ENCODE measurements at regions not wholly inside any gene's neighbourhood (a gene's known extent, or its start where the extent isn't known, plus 50 kb on each side); places are given as distances from the start of the nearest gene placed in this dataset.

GRCh38 chr6:86595641-86596040 lies 341.7 kb upstream of the HTR1E start:
- H3K4me3 Mint-ChIP-seq, result no peak overlapping the region
- H3K27me3 Mint-ChIP-seq, result no peaks in the 10 kb centered on the region

GRCh38 chr6:86586195-86586594 lies 351.1 kb upstream of the HTR1E start:
- Mint-ChIP-seq H3K4me3 (no peak overlapping the region), H3K9me3 (peaks cover 16 to 36% (median 24%) of the 10 kb centered on the region in 5 donors), H3K27me3 (no peaks in the 10 kb centered on the region), H3K36me3 (no peaks in the 10 kb centered on the region), H3K4me1 (no peaks in the 10 kb centered on the region), H3K27ac (no peak overlapping the region)
- H3K4me1 ChIP-seq (ENCODE audit: insufficient read depth, low read length), result no peaks in the 10 kb centered on the region
- no peak for DNase-seq
- H3K9me3 ChIP-seq (ENCODE audit: low read length), result no peaks in the 10 kb centered on the region
- H3K36me3 ChIP-seq (ENCODE audit: insufficient read depth, low read length), result no peaks in the 10 kb centered on the region
- H3K4me3 ChIP-seq (ENCODE audit: low read length), result no peak overlapping the region
- no peaks in the 10 kb centered on the region for H3K27me3 ChIP-seq (ENCODE audit: insufficient read depth, low read length, poor library complexity, severe bottlenecking)
- ChIA-PET POLR2A (no interaction called here), CTCF (no interaction called here)
- H3K27ac ChIP-seq (ENCODE audit: low read depth, low read length), result no peak overlapping the region

More at GRCh38 chr6:86595641-86596040, 341.7 kb upstream of the HTR1E start:
- Histone ChIP-seq H3K4me3 (ENCODE audit: low read length) (no peak overlapping the region), H3K4me1 (ENCODE audit: insufficient read depth, low read length) (no peaks in the 10 kb centered on the region), H3K9me3 (ENCODE audit: low read length) (no peaks in the 10 kb centered on the region), H3K27me3 (ENCODE audit: insufficient read depth, low read length, poor library complexity, severe bottlenecking) (no peaks in the 10 kb centered on the region), H3K27ac (ENCODE audit: low read depth, low read length) (no peak overlapping the region), H3K36me3 (ENCODE audit: insufficient read depth, low read length) (no peaks in the 10 kb centered on the region)
- no peak for DNase-seq
- H3K27ac Mint-ChIP-seq, result peak overlapping the region in 1 of 8 donors; percentile 51
- POLR2A ChIA-PET, result no interaction called here
- peaks cover 0 to 6% (median 0%) of the 10 kb centered on the region in 5 donors for H3K9me3 Mint-ChIP-seq
- H3K36me3 Mint-ChIP-seq, result no peaks in the 10 kb centered on the region
- no peaks in the 10 kb centered on the region for H3K4me1 Mint-ChIP-seq
- CTCF ChIA-PET, result no interaction called here

GRCh38 chr6:86581833-86582232 lies 355.5 kb upstream of the HTR1E start:
- H3K9me3 ChIP-seq (ENCODE audit: low read length), result no peaks in the 10 kb centered on the region
- H3K27me3 Mint-ChIP-seq, result no peaks in the 10 kb centered on the region
- no peaks in the 10 kb centered on the region for H3K36me3 ChIP-seq (ENCODE audit: insufficient read depth, low read length)
- ChIA-PET POLR2A (no interaction called here), CTCF (no interaction called here)
- H3K27ac ChIP-seq (ENCODE audit: low read depth, low read length), result no peak overlapping the region
- peaks cover 20 to 55% (median 44%) of the 10 kb centered on the region in 5 donors for H3K9me3 Mint-ChIP-seq
- no peak for DNase-seq
- no peaks in the 10 kb centered on the region for H3K4me1 ChIP-seq (ENCODE audit: insufficient read depth, low read length)
- H3K4me3 ChIP-seq (ENCODE audit: low read length), result no peak overlapping the region
- H3K4me3 Mint-ChIP-seq, result no peak overlapping the region
- H3K27ac Mint-ChIP-seq, result no peak overlapping the region
- H3K36me3 Mint-ChIP-seq, result no peaks in the 10 kb centered on the region
- H3K27me3 ChIP-seq (ENCODE audit: insufficient read depth, low read length, poor library complexity, severe bottlenecking), result no peaks in the 10 kb centered on the region
- H3K4me1 Mint-ChIP-seq, result no peaks in the 10 kb centered on the region

GRCh38 chr6:86563197-86563596 lies 374.1 kb upstream of the HTR1E start:
- no peak overlapping the region for H3K27ac ChIP-seq (ENCODE audit: low read depth, low read length)
- no peak overlapping the region for H3K4me3 ChIP-seq (ENCODE audit: low read length)
- H3K36me3 ChIP-seq (ENCODE audit: insufficient read depth, low read length), result no peaks in the 10 kb centered on the region
- H3K9me3 Mint-ChIP-seq, result peaks cover 7 to 19% (median 18%) of the 10 kb centered on the region in 5 donors
- H3K9me3 ChIP-seq (ENCODE audit: low read length), result no peaks in the 10 kb centered on the region
- H3K27ac Mint-ChIP-seq, result no peak overlapping the region
- no peaks in the 10 kb centered on the region for H3K4me1 ChIP-seq (ENCODE audit: insufficient read depth, low read length)
- no peaks in the 10 kb centered on the region for H3K36me3 Mint-ChIP-seq
- no peak for DNase-seq
- no peaks in the 10 kb centered on the region for H3K4me1 Mint-ChIP-seq
- H3K27me3 Mint-ChIP-seq, result no peaks in the 10 kb centered on the region
- no peak overlapping the region for H3K4me3 Mint-ChIP-seq
- H3K27me3 ChIP-seq (ENCODE audit: insufficient read depth, low read length, poor library complexity, severe bottlenecking), result no peaks in the 10 kb centered on the region
- ChIA-PET CTCF (no interaction called here), POLR2A (no interaction called here)

- CTCF ChIA-PET, result no interaction called here
Observed at GRCh38 chr6:86558318-86558717, 379.0 kb upstream of the HTR1E start.

DNA sequence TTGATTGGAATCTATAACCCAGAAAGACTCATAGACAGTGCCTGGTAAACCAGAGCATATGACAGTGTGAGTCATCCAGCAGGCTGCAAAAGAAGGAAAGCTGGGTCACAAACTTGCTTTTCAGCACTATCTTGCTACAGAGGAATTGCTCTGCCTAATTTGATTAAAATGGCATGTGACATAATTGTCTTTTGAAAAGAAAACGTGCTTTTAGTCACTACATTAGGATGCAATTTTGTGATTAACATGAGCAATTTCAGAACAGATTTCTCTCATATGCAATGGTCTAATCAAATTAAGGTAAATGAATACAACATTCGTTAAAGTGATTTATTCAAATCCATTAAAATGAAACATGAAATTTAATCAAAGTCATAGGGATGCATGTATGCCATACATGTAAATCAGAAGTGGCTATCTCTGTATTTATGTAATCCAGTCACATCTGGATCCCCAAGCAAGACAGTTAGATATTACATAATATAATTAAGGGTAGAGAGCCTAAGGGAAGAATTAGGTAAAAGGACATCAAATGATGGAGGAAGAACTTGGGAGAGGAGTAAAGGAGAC lies 400.0 kb upstream of the HTR1E start:
- H3K27me3 Mint-ChIP-seq, result no peaks in the 10 kb centered on the region
- Histone ChIP-seq H3K9me3 (ENCODE audit: low read length) (no peaks in the 10 kb centered on the region), H3K4me1 (ENCODE audit: insufficient read depth, low read length) (no peaks in the 10 kb centered on the region), H3K27me3 (ENCODE audit: insufficient read depth, low read length, poor library complexity, severe bottlenecking) (no peaks in the 10 kb centered on the region), H3K36me3 (ENCODE audit: insufficient read depth, low read length) (no peaks in the 10 kb centered on the region), H3K4me3 (ENCODE audit: low read length) (no peak overlapping the region), H3K27ac (ENCODE audit: low read depth, low read length) (no peak overlapping the region)
- no peak overlapping the region for H3K27ac Mint-ChIP-seq
- H3K9me3 Mint-ChIP-seq, result peaks cover 0 to 10% (median 6%) of the 10 kb centered on the region in 5 donors
- ChIA-PET CTCF (no interaction called here), POLR2A (no interaction called here)
- H3K4me1 Mint-ChIP-seq, result no peaks in the 10 kb centered on the region
- DNase-seq, result no peak
- H3K36me3 Mint-ChIP-seq, result no peaks in the 10 kb centered on the region
- no peak overlapping the region for H3K4me3 Mint-ChIP-seq

More at GRCh38 chr6:86558318-86558717, 379.0 kb upstream of the HTR1E start:
- Histone ChIP-seq H3K4me3 (ENCODE audit: low read length) (no peak overlapping the region), H3K27me3 (ENCODE audit: insufficient read depth, low read length, poor library complexity, severe bottlenecking) (no peaks in the 10 kb centered on the region), H3K36me3 (ENCODE audit: insufficient read depth, low read length) (no peaks in the 10 kb centered on the region), H3K4me1 (ENCODE audit: insufficient read depth, low read length) (no peaks in the 10 kb centered on the region), H3K9me3 (ENCODE audit: low read length) (no peaks in the 10 kb centered on the region), H3K27ac (ENCODE audit: low read depth, low read length) (no peak overlapping the region)
- Mint-ChIP-seq H3K4me1 (no peaks in the 10 kb centered on the region), H3K4me3 (no peak overlapping the region), H3K27me3 (no peaks in the 10 kb centered on the region), H3K27ac (no peak overlapping the region), H3K36me3 (no peaks in the 10 kb centered on the region), H3K9me3 (peaks cover 1 to 12% (median 5%) of the 10 kb centered on the region in 5 donors)
- DNase-seq, result no peak
- POLR2A ChIA-PET, result no interaction called here

DNA sequence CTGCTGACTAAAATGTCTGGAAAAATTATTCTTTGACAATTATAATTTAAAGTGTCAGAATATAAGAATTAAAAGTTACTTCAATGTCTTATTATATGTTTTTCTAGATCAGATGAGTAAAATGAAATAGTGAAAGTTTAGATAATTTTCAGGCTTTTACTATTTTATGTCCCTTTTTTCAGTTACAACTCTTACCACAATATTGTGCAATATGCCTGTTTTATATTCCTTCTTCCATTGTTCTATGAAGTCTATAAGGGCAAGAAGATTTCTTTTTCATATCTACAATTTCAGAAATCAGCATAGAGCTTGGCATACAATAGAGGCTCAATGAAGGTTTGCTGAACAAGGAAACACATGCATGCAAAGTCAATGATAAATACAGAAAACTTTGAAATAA lies 401.2 kb upstream of the HTR1E start:
- no peak overlapping the region for H3K27ac Mint-ChIP-seq
- POLR2A ChIA-PET, result no interaction called here
- DNase-seq, result no peak
- Histone ChIP-seq H3K27ac (ENCODE audit: low read depth, low read length) (no peak overlapping the region), H3K4me1 (ENCODE audit: insufficient read depth, low read length) (no peaks in the 10 kb centered on the region), H3K36me3 (ENCODE audit: insufficient read depth, low read length) (no peaks in the 10 kb centered on the region), H3K9me3 (ENCODE audit: low read length) (no peaks in the 10 kb centered on the region), H3K27me3 (ENCODE audit: insufficient read depth, low read length, poor library complexity, severe bottlenecking) (no peaks in the 10 kb centered on the region), H3K4me3 (ENCODE audit: low read length) (no peak overlapping the region)
- CTCF ChIA-PET, result no interaction called here
- H3K36me3 Mint-ChIP-seq, result no peaks in the 10 kb centered on the region
- H3K27me3 Mint-ChIP-seq, result no peaks in the 10 kb centered on the region
- no peak overlapping the region for H3K4me3 Mint-ChIP-seq
- H3K9me3 Mint-ChIP-seq, result peaks cover 0 to 6% (median 3%) of the 10 kb centered on the region in 5 donors
- no peaks in the 10 kb centered on the region for H3K4me1 Mint-ChIP-seq

- DNase-seq, result no peak
- Histone ChIP-seq H3K27me3 (ENCODE audit: insufficient read depth, low read length, poor library complexity, severe bottlenecking) (no peaks in the 10 kb centered on the region), H3K4me3 (ENCODE audit: low read length) (no peak overlapping the region), H3K4me1 (ENCODE audit: insufficient read depth, low read length) (no peaks in the 10 kb centered on the region), H3K9me3 (ENCODE audit: low read length) (no peaks in the 10 kb centered on the region), H3K27ac (ENCODE audit: low read depth, low read length) (no peak overlapping the region), H3K36me3 (ENCODE audit: insufficient read depth, low read length) (no peaks in the 10 kb centered on the region)
- Mint-ChIP-seq H3K27ac (no peak overlapping the region), H3K27me3 (no peaks in the 10 kb centered on the region), H3K4me1 (no peaks in the 10 kb centered on the region), H3K36me3 (no peaks in the 10 kb centered on the region), H3K9me3 (peaks cover 0 to 5% (median 2%) of the 10 kb centered on the region in 5 donors), H3K4me3 (no peak overlapping the region)
- CTCF ChIA-PET, result no interaction called here
- POLR2A ChIA-PET, result no interaction called here
Observed at GRCh38 chr6:86535100-86535499, 402.2 kb upstream of the HTR1E start.

DNA sequence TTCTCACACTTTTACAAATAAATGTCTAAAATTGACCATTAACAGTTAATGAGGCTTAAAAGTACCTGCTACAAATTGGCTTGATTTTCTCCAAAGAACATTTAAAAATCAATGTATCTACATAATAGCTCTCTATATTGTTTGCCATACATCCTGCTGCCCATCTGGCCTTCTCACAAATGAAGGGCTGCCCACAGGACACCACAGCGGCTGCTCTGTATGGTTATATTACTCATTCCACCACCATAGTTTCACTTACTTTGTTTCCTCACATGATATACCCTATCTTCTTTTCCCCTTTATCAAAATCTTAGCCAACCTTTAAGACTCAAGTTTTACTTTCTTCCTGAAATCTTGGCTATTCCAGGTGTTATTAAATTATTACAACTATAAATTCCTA lies 407.7 kb upstream of the HTR1E start:
- no peaks in the 10 kb centered on the region for H3K9me3 ChIP-seq (ENCODE audit: low read length)
- ChIA-PET CTCF (no interaction called here), POLR2A (no interaction called here)
- no peak overlapping the region for H3K4me3 ChIP-seq (ENCODE audit: low read length)
- DNase-seq, result no peak
- Mint-ChIP-seq H3K27ac (no peak overlapping the region), H3K4me1 (no peaks in the 10 kb centered on the region), H3K36me3 (no peaks in the 10 kb centered on the region), H3K9me3 (peaks cover 0 to 15% (median 5%) of the 10 kb centered on the region in 5 donors), H3K27me3 (no peaks in the 10 kb centered on the region), H3K4me3 (no peak overlapping the region)
- H3K27me3 ChIP-seq (ENCODE audit: insufficient read depth, low read length, poor library complexity, severe bottlenecking), result no peaks in the 10 kb centered on the region
- no peaks in the 10 kb centered on the region for H3K4me1 ChIP-seq (ENCODE audit: insufficient read depth, low read length)
- H3K36me3 ChIP-seq (ENCODE audit: insufficient read depth, low read length), result no peaks in the 10 kb centered on the region
- H3K27ac ChIP-seq (ENCODE audit: low read depth, low read length), result no peak overlapping the region
